ENCODE measurements at regions not wholly inside any gene's neighbourhood (a gene's known extent, or its start where the extent isn't known, plus 50 kb on each side); places are given as distances from the start of the nearest gene placed in this dataset.
"Not testable (repeated sequence)": the region's sequence is repeated elsewhere in the genome, so short reads cannot be mapped to it uniquely, and the experiment has no call there.

GRCh38 chr5:1960595-1961303, 78.0 kb upstream of the IRX4 start:
- DNase-seq (ENCODE audit: low read depth): no peak

GRCh38 chr5:1959725-1960581, 77.2 kb upstream of the IRX4 start:
- DNase-seq (ENCODE audit: low read depth): no peak
- no peak overlapping the region for H3K4me3 ChIP-seq (ENCODE audit: low read depth, low read length)

More at GRCh38 chr5:1960595-1961303, 78.0 kb upstream of the IRX4 start:
- H3K4me3 ChIP-seq (ENCODE audit: low read depth, low read length): no peak overlapping the region

GRCh38 chr5:1959231-1959630, 76.5 kb upstream of the IRX4 start:
- no peak for DNase-seq (ENCODE audit: low read depth)
- H3K4me3 ChIP-seq (ENCODE audit: low read depth, low read length): no peak overlapping the region

DNA sequence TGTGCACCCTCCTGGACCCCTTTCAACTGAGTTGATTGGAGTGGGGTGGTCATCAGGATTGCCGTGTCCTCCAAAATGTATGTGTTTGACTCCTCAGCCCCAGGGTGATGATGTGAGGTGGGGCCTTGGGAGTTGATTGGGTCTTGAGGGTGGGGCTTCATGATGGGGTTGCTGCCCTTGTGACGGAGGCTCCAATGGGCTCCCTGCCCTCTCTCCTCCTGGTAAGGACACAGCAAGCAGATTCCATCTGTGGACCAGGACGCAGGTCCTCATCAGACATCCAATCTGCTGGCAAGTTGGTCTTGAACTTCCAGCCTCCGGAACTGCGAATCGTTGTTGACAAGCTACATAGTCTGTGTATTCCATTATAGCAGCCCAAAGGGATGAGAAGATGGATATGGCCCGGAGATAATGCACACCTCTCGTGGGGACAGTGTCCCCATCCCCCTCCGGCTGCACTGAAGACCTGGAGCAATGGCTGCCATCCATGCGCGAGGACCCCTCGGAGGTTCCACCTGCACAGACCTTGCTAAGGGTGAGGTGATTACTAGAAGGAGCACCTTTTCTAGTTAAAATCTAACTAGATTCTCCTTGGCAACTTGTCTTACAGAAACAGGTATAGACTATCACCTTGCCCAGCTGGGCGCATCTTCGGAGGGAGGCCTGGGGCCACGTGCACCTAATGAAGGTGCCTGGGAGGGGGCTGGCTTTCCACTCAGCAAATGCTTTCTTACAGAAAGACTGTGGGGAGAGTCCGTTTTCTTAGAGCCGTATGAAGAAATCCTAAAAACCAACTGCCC, 75.7 kb upstream of the IRX4 start:
- no peak for DNase-seq (ENCODE audit: low read depth)
- H3K4me3 ChIP-seq (ENCODE audit: low read depth, low read length): no peak overlapping the region

DNA sequence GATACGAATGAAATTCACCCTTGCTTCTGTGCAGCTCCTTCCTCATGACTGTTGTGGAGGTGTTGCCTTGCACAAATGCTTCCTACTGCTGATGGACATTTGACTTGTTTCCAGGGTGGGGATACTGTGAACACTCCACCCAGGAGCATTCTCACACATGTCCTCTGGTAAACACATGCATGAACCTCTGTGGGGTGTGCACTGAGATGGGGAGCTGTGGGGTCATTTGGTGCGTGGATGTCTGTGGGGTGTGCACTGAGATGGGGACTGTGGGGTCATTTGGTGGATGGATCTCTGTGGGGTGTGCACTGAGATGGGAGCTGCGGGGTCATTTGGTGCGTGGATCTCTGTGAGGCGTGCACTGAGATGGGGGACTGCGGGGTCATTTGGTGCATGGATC, 72.9 kb upstream of the IRX4 start:
- no peak for DNase-seq (ENCODE audit: low read depth)

GRCh38 chr5:1953710-1954109, 71.0 kb upstream of the IRX4 start:
- not testable (repeated sequence) for DNase-seq (ENCODE audit: low read depth); H3K4me3 ChIP-seq (ENCODE audit: low read depth, low read length)

More for the DNA sequence above, 72.9 kb upstream of the IRX4 start:
- no peak overlapping the region for H3K4me3 ChIP-seq (ENCODE audit: low read depth, low read length)

GRCh38 chr5:1952444-1953099, 69.8 kb upstream of the IRX4 start:
- H3K4me3 ChIP-seq (ENCODE audit: low read depth, low read length): no peak overlapping the region

DNA sequence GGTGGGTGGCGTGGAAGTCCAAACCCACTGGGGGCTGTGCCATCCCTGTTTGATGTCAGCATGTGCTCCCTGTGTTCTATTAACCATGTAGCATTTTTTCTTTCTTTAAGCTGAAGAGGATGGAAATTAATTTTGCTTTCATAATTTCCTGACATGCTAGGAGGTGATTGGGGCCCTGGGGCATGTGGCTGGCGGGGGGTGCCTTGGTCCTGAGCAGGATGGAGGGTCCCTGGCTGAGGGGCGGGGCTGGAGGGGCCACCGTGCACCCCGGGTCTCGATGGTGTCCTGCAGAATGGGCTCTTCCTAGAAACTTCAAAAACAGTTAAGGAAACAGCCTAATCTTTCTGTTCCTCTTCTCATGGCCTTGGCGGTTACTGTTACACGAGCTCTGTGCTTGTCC, 69.3 kb upstream of the IRX4 start:
- DNase-seq (ENCODE audit: low read depth): no peak
- H3K4me3 ChIP-seq (ENCODE audit: low read depth, low read length): no peak overlapping the region

More at GRCh38 chr5:1952444-1953099, 69.8 kb upstream of the IRX4 start:
- DNase-seq (ENCODE audit: low read depth): no peak

GRCh38 chr5:1951165-1951816, 68.6 kb upstream of the IRX4 start:
- no peak for DNase-seq (ENCODE audit: low read depth)
- no peak overlapping the region for H3K4me3 ChIP-seq (ENCODE audit: low read depth, low read length)

- H3K4me3 ChIP-seq (ENCODE audit: low read depth, low read length): no peak overlapping the region
- no peak for DNase-seq (ENCODE audit: low read depth)
These were observed 68.0 kb upstream of the IRX4 start for GRCh38 chr5:1950708-1951103.

GRCh38 chr5:1950096-1950707, 67.5 kb upstream of the IRX4 start:
- H3K4me3 ChIP-seq (ENCODE audit: low read depth, low read length): no peak overlapping the region
- DNase-seq (ENCODE audit: low read depth): no peak

DNA sequence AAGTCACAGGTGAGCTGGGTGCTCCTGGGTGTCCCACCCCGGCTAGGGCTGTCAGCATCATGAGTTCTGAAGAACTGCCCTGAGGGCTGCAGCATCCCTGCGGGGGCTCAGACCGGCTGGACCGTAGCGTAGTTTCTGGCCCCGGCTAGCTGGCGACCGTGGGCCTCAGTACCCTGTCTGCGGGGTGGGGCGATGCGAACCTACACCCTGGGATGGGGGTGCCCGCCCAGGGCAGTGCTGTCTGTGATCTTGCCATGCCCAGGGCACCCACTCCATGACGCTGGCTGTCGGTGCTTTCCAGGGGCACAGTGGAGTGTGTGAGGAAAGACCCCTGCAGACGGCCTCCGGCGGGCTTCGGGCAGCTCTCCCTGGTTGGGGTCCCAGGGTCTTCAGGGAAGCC, 66.5 kb upstream of the IRX4 start:
- no peak overlapping the region for H3K4me3 ChIP-seq (ENCODE audit: low read depth, low read length)
- no peak for DNase-seq (ENCODE audit: low read depth)

- no peak overlapping the region for H3K4me3 ChIP-seq (ENCODE audit: low read depth, low read length)
- DNase-seq (ENCODE audit: low read depth): no peak
These were observed 66.0 kb upstream of the IRX4 start for GRCh38 chr5:1948663-1949191.

- no peak for DNase-seq (ENCODE audit: low read depth)
- H3K4me3 ChIP-seq (ENCODE audit: low read depth, low read length): no peak overlapping the region
These were observed 65.4 kb upstream of the IRX4 start for GRCh38 chr5:1948111-1948510.

GRCh38 chr5:1946776-1947175, 64.1 kb upstream of the IRX4 start:
- no peak for DNase-seq (ENCODE audit: low read depth)
- no peak overlapping the region for H3K4me3 ChIP-seq (ENCODE audit: low read depth, low read length)

DNA sequence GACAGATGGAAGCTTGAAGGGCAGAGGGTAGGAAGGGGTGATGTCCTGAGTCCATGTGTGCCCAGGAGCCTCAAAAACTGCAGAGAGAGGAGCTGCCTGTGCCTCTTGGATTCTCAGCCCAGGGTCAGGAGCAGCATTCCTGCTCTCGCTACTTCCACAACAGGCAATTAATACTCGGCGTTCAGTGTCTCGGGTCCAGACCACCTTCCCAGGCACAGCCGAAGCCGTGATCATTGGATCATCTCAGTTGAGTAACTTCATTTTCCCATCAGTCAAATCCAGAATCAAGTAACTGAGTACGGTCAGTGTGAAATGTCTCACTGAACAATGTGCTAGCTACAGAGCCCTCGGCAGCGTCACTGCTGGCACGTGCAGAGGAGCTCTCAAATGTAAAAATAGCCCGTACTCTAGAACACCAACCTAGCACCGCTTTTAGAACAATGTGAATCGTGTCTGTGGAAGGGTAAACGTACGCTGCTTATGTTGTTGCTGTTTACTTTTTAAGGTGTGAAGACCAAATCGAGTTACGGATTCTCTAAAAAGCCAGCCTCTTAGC, 63.5 kb upstream of the IRX4 start:
- H3K4me3 ChIP-seq (ENCODE audit: low read depth, low read length): no peak overlapping the region
- DNase-seq (ENCODE audit: low read depth): no peak

GRCh38 chr5:1945606-1946005, 62.9 kb upstream of the IRX4 start:
- DNase-seq (ENCODE audit: low read depth): no peak
- no peak overlapping the region for H3K4me3 ChIP-seq (ENCODE audit: low read depth, low read length)

DNA sequence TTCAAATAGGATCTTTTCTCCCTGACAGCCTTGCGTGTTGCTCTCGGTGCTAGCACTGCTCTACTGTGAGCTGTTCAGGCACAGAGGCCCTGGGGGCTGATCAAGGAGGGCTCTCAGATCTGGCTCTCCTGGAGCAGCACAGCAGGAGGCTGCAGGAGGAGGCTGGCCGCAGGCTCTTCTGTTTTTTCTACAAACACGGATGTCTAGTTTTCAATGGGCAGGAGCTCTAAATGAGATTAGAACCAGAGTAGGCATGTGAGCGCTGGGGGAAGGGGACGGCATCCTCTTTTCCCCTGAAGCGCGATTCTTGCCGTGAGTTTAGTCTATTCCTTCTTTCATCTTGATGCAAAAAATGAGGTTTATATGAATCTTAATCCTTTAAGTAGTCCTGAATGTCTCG, 61.7 kb upstream of the IRX4 start:
- DNase-seq (ENCODE audit: low read depth): no peak
- no peak overlapping the region for H3K4me3 ChIP-seq (ENCODE audit: low read depth, low read length)

Measured in skeletal muscle cell (primary cell).